Ishikawa (cell line): ENCODE measurements at regions not wholly inside any gene's neighbourhood (a gene's known extent, or its start where the extent isn't known, plus 50 kb on each side); places are given as distances from the start of the nearest gene placed in this dataset.

Experiments used
- CEBPB ChIP-seq: IDR thresholded peaks from 2 replicates; pipeline ENCODE4 v1.6.1; 2012
- CREB1 ChIP-seq: IDR thresholded peaks from 2 replicates; pipeline ENCODE4 v1.6.1; 2012; ENCODE audit warnings: low read depth
- EGR1 ChIP-seq: IDR thresholded peaks from 2 replicates; pipeline ENCODE4 v1.6.1; 2012
- EP300 ChIP-seq: IDR thresholded peaks from 2 replicates; pipeline ENCODE4 v1.6.1; 2012; ENCODE audit warnings: borderline replicate concordance
- FOXM1 ChIP-seq: IDR thresholded peaks from 2 replicates; pipeline ENCODE4 v1.6.1; 2012; ENCODE audit warnings: low read depth, borderline replicate concordance
- NFIC ChIP-seq: IDR thresholded peaks from 2 replicates; pipeline ENCODE4 v1.6.1; 2012
- RAD21 ChIP-seq: IDR thresholded peaks from 2 replicates; pipeline ENCODE4 v1.6.1; 2012; ENCODE audit warnings: low read depth
- TAF1 ChIP-seq: IDR thresholded peaks from 2 replicates; pipeline ENCODE4 v1.6.1; 2012; ENCODE audit warnings: low read depth, mild to moderate bottlenecking
- TCF12 ChIP-seq: IDR thresholded peaks from 2 replicates; pipeline ENCODE4 v1.6.1; 2012; ENCODE audit warnings: low read depth
- TEAD4 ChIP-seq: IDR thresholded peaks from 2 replicates; pipeline ENCODE4 v1.6.1; 2012
- YY1 ChIP-seq: IDR thresholded peaks from 2 replicates; pipeline ENCODE4 v1.6.1; 2012; ENCODE audit warnings: low read depth
- ZBTB7A ChIP-seq: IDR thresholded peaks from 2 replicates; pipeline ENCODE4 v1.6.1; 2012; ENCODE audit warnings: low read depth
- TF ChIP-seq, protein P1 (sequence below): IDR thresholded peaks from 2 replicates; pipeline ENCODE4 v1.6.1; 2012; ENCODE audit warnings: low read depth, mild to moderate bottlenecking
- TF ChIP-seq, protein P2 (sequence below): IDR thresholded peaks from 2 replicates; pipeline ENCODE4 v1.6.1; 2012
- TF ChIP-seq, protein P3 (sequence below): IDR thresholded peaks from 2 replicates; pipeline ENCODE4 v1.6.1; 2012

DNA sequence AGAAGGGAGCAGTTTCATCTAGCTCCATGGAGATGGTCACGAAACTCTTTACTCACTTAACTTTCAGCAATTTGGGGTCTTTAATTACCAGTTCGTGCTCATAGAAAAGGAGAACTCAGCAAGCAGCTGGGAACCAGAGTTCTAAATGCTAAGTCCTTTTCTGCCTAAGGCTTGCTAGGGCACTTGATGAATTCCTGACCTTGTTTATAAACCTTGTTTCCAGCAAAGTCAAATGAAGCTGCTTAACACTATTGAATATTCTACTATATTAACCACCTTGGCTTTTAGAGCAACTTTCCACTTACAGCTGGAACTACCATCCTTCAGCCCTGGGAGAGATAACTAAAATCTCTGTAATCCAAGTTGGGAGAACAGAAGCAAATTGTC is 79.5 kb upstream of the TSC22D2 start:
- TF ChIP-seq, protein P1, sequence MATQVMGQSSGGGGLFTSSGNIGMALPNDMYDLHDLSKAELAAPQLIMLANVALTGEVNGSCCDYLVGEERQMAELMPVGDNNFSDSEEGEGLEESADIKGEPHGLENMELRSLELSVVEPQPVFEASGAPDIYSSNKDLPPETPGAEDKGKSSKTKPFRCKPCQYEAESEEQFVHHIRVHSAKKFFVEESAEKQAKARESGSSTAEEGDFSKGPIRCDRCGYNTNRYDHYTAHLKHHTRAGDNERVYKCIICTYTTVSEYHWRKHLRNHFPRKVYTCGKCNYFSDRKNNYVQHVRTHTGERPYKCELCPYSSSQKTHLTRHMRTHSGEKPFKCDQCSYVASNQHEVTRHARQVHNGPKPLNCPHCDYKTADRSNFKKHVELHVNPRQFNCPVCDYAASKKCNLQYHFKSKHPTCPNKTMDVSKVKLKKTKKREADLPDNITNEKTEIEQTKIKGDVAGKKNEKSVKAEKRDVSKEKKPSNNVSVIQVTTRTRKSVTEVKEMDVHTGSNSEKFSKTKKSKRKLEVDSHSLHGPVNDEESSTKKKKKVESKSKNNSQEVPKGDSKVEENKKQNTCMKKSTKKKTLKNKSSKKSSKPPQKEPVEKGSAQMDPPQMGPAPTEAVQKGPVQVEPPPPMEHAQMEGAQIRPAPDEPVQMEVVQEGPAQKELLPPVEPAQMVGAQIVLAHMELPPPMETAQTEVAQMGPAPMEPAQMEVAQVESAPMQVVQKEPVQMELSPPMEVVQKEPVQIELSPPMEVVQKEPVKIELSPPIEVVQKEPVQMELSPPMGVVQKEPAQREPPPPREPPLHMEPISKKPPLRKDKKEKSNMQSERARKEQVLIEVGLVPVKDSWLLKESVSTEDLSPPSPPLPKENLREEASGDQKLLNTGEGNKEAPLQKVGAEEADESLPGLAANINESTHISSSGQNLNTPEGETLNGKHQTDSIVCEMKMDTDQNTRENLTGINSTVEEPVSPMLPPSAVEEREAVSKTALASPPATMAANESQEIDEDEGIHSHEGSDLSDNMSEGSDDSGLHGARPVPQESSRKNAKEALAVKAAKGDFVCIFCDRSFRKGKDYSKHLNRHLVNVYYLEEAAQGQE, result no peak
- TF ChIP-seq, protein P2, sequence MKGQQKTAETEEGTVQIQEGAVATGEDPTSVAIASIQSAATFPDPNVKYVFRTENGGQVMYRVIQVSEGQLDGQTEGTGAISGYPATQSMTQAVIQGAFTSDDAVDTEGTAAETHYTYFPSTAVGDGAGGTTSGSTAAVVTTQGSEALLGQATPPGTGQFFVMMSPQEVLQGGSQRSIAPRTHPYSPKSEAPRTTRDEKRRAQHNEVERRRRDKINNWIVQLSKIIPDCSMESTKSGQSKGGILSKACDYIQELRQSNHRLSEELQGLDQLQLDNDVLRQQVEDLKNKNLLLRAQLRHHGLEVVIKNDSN, result no peak
- TF ChIP-seq CEBPB (no peak), ZBTB7A (no peak), TEAD4 (no peak), RAD21 (no peak), CREB1 (no peak), TAF1 (no peak), EP300 (no peak), TCF12 (no peak)

DNA sequence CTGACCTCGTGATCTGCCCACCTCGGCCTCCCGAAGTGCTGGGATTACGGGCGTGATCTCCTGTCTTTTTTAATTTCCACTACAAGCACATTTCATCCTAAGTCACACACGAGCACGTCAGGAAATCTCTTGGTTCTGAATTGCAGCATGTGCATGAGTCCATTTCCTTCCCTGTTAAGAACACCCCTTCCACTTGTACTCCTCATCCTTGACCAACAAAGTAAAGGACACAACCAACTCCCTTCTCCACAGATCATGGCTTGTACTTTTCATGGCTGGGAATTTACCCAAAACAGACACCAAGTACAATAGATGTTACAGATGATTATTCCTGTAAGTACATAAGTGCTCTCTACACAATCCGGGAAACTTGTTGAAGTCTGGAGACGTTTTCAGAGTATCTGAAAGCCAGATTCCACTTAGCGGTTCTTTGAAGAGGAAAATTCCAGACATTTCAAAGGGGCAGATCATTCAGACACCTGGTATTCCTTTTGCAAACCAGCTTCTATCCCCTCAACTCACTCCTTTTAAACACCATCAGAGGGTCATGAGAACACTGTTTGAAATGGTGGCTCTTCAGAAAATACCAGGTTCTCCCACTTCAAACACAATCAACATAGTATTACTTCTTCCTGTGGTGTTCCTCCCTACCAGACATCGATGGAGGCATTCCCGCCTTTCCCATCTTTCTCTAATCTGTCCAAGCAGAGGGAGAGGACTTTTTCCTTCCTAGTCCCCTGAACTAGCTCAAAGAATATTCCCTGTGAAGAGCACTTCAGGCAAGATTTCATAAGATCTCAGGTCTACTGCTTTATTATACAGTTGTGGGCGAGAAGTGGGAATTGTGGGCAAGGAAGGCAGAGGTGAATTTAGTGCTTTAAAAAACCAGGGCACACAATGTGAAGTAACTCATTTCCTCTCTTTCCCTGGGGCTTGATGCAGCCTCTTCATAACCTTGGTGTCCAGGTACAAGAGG is 80.1 kb upstream of the TSC22D2 start:
- TF ChIP-seq CREB1, result no peak
- TF ChIP-seq, protein P2, result no peak
- TF ChIP-seq, protein P3, sequence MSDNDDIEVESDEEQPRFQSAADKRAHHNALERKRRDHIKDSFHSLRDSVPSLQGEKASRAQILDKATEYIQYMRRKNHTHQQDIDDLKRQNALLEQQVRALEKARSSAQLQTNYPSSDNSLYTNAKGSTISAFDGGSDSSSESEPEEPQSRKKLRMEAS, result no peak
- no peak for TF ChIP-seq FOXM1
- TF ChIP-seq NFIC, result no peak
- no peak for TF ChIP-seq CEBPB
- TF ChIP-seq EP300, result no peak
- TF ChIP-seq TCF12, result no peak

DNA sequence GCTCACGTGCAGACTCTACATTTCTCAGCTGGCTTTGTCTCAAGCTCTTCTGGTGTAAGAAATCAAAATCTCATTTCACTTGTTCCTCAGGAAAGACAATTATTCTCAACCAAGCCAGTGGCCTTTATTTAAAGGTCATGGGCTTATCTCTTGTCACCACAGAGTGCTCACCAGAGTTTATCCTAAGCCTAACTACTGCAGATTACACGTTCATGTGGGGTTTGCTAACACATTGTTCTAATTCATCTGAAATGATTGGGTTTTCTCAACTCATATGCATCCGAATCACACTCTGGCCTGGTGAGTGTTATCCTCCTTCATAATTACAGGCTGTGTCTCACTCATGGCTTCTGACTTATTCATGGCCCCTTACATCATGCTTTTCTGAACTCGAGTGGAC is 83.3 kb upstream of the TSC22D2 start:
- TF ChIP-seq TCF12 (no peak), EGR1 (no peak), ZBTB7A (no peak), CEBPB (no peak), TAF1 (no peak), CREB1 (no peak), NFIC (no peak), TEAD4 (no peak), EP300 (no peak), FOXM1 (no peak), RAD21 (no peak), YY1 (no peak)
- TF ChIP-seq, protein P1, result no peak
- TF ChIP-seq, protein P3, result no peak
- TF ChIP-seq, protein P2, result no peak

DNA sequence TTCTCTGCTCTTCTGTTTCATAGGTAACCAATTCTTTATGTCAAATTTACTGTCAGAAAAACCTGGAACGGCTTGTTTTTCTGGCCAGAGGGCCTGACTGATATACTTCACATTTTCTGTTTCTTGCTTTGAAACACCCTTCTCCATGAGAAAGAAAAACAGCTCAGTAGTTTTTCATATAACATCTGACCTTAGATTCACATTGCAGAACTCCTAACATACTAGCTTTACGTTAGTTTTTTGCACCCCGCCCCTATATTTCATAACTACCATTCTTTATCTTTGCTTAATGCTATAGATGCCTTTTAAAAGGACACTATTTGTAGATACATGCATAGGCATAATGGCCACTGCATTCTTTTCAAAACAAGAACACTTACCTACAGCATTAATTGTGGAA is 83.9 kb upstream of the TSC22D2 start:
- TF ChIP-seq, protein P3, result no peak
- TF ChIP-seq, protein P1, result no peak
- TF ChIP-seq YY1 (no peak), TEAD4 (no peak), EGR1 (no peak), TAF1 (no peak), ZBTB7A (no peak), RAD21 (no peak), NFIC (no peak), FOXM1 (no peak), CEBPB (no peak), TCF12 (no peak), CREB1 (no peak), EP300 (no peak)
- TF ChIP-seq, protein P2, result no peak
